GM19467 (cell line): ENCODE measurements at regions not wholly inside any gene's neighbourhood (a gene's known extent, or its start where the extent isn't known, plus 50 kb on each side); places are given as distances from the start of the nearest gene placed in this dataset.

ENCODE experiments used
- ATAC-seq: cut with Tn5 transposase; IDR thresholded peaks from one replicate; pipeline ENCODE4 v1.9.1; 2021; ENCODE audit warnings: mild to moderate bottlenecking, moderate library complexity; ENCODE audit not compliant: unreplicated experiment

DNA sequence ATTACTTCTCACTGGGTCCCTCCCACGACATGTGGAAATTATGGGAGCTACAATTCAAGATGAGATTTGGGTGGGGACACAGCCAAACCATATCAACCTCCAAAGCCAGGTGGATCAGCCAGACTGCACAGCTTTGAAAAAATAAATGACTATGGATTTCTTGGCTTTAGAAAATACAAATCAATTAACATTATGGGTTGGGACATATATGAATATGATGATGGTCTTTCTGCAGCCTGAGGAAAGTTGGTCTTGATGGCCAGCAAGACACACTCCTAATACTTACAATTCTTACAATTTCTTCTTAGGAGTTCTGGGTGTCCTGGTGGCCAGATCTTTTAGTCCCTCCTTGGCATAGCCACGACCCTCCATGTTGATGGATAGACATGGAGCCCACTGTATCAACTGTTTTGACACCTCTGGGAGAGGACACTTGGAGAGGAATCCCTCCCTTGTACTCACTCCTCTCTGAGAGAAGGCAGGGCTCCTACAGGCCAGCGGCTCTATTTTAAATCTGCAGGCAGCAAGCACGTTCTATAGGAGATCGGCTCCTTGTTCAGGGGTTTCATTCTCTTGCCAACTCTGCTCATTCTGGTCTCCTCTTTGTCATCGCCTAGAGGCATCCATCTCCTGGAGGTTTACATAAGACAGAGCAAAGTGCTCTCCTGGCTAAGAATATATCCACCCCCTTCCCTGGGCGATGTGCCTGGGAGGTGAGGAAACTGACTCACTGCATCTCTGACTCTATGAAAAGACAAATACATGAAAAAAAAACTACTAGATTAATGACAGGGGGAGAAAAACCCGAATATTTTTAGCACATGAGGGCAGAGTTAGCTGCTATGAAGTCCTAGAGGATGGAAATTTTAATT lies 145.9 kb downstream of the CARTPT start:
- no peak for ATAC-seq

DNA sequence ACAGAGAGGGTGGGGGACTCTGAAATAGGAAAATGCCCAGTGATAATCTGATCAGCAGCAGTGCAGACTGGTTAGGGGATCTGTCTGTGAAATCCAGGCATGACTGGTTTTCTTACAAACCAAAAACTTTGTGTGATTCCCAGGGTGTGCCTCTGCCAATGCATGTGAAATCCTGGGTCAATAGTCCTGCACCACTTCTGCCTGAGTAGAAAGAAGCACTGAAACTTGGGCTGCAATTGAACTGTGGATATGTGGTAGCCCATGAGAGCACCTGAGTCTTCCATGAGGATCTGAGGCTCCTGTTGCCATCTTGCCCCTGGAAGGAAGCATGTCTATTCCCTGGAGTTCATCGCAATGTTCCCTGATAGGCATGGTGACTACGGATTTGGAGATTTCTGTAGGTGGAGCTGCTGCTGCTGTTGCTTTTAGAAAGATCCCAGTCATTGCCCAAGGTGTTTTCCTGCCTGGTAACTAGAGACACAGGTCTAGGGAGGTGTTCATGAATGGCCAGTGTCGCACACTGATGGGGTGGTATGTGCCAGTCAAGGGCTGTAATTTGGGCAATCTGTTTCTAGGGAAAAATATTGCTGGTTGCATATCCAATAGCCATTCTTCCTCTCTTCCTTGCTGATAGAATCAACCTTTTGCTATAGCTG lies 146.7 kb downstream of the CARTPT start:
- no peak for ATAC-seq

DNA sequence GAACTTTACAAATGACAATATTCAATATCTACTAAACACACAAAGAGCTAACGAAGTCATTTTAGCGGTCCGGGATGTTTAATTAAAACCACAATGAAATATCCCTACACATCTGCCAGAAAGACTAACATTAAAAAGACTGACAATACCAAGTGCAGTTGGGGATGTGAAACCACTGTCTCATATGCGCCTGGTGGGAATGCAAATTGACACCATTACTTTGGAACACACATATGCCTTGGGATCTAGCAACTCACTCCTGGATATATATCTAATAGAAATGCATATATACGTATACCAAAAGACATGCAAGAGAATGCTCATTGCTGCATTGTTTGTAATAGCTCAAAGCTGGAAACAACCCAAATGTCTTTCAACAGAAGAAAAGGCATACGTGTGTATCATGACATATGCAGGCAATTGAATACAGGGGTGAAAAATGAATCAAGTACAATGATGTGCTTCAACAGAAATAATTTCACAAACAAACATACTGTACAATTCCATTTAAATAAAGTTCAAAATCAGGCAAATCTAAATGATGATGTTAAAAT lies 153.3 kb downstream of the CARTPT start:
- ATAC-seq: no peak

DNA sequence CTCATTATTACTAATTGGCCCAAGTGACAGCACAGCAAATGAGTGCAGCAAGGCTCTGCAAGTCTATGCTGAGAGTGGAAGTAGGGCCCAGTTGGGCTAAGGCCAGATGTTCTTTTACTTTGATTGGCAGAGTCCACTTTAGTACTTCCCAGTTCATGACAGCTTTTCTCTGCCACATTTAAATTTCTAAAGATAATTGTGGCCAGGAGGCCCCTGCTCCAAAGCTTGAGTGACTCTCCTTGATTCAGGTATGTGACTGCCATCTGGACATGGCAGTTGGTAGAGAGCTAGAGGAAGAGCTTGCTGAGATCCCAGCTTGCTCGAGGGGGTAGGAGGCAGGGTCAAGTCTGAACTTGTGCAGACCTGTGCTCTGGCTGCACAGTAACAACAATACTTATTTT lies 154.1 kb downstream of the CARTPT start:
- ATAC-seq: no peak

DNA sequence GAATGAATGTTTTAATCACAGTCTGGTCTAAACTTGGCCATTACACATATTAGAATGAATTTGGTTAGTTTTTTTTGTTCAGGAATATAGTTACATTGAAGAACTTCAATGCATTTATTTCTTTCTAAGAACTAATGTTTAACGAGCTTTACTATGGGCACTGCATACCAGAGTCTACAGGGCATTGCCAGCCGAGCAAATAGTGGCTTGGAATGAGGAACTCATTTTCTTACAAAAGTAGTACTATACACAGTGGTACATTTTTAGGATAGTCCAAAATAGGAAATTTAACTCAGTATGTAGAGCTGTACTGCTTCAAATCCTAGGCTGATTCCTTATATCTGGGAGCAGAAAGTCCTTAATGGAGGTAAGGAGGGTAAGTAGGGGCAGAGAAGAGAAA lies 155.4 kb downstream of the CARTPT start:
- no peak for ATAC-seq

DNA sequence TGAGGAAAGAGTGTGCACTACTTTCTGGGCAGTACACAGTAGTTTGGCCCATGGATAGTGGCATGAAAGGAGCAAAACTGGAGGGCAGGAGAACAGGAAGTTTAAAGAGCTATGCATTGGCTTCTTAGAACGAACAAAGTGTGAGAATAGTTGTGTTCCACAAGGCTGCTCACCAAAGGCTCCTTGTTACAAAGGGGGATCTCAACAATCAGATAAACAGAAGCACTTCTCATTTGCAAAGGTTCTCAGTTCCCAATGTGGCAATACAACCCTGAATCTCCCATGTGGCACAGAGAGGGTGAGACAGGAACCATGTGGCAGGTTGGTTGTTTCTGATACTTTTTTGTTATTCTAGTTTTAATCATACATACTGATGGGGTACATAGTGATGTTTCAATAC lies 158.4 kb downstream of the CARTPT start:
- ATAC-seq: no peak

DNA sequence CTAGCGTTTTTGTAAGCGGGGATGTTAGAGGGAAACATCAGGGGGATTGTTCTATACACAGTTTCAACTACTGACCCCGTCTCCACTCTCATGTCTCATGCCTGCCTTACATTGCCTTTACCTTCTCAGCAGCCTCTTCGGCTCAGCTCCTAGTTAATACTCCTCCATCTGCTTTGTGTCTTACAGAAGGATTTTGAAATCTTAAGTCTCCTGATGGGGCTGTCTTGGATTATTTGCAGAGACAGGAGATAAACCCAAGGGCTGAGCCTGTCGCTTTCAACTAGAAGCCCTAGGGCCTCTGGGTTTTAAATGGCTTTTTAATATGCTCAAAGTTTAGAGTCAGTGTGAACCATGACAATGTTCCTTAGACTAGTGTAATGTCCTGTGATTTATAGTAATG lies 161.5 kb downstream of the CARTPT start:
- no peak for ATAC-seq

DNA sequence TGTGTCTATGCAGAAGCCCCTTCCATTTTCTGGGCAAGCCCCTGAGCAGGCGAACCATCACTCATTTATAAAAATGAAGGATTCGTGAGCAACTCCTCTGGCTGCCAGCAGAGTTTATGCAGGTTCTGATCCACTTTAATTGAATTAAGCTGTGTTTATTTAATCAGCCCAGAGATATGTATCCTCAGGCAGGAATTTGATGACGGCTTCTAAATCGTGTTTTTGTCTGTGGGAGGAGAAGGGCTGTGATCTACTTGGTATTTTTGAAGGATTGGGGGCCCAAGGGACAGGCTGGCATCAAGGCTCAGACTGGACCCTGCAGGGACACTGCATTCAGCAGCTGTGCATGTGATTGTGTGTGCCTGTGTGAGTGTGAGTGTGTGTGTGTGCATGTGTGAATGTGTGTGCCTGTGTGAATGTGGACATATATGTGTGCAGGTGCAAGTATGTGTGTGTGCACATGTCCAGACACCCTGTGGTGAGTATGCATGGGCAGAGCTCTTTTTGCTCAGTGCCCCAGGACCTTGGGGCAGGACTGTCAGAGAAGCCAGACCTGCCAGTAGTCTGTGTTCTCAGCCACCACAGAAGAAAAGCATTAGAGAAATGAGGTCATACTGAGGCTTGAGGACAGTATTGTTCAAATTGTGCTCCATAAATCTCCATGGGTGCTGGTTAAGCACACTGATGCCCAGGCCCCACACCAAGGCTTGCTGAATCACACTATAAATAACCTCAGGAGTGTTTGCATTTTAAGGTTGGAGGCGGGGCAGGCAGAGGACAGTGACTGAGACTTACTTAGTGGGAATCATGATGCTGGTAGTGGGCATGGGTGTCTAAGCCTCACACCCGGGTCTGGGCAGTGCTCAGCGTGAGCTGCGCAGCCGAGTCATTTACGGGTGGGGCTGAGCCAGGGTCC lies 164.0 kb downstream of the CARTPT start:
- no peak for ATAC-seq

DNA sequence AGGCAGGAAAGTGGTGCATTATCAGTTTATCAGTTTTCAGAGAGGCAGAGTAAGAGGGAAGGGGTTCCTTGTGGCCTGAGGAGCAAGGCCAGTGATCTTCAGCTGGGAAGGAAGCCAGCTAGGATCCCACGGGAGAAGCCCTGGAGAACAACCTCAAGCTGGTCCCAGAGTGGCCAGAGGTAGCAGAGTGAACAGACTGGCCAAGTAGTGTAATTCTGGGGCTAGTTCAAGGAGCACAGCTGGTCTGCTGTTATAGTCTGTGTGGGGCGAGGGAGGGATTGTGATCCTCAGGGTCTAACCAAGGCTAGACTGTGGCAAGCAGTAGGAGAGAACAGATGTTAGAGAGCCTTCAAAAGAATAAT lies 164.6 kb downstream of the CARTPT start:
- no peak for ATAC-seq

DNA sequence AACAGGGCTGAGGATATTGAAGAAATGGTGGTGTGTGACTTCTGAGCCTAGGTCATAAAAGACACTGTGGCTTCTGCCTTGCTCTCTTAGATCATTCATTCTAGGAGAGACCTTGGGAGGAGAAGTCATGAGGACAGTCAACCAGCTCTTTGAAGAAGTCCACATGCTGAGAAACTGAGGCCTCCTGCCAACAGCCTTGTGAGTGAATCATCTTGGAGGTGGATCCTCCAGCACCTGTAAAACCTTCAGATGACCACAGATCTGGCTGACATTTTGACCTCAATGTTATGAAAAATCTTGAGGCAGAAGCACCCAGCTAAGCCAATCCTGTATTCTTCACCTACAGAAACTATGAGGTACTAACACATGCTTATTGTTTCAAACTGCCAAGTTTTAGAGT lies 165.9 kb downstream of the CARTPT start:
- no peak for ATAC-seq

DNA sequence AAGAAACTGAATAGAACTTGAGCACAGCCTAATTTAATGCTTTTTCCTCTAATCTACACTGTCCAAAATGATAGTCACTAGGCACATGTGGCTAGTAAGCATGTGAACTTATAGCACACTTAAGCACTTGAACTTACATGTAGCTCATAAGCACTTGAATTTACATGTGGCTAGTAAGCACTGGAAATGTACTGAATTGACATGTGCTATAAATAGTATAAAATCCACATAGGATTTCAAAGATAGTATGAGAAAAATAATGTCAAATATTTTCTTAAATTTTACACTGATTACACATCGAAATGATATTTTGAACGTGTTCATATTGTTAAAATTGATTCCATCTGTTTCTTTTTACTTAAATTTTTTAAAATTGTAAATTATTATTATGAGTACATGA lies 167.3 kb downstream of the CARTPT start:
- no peak for ATAC-seq

DNA sequence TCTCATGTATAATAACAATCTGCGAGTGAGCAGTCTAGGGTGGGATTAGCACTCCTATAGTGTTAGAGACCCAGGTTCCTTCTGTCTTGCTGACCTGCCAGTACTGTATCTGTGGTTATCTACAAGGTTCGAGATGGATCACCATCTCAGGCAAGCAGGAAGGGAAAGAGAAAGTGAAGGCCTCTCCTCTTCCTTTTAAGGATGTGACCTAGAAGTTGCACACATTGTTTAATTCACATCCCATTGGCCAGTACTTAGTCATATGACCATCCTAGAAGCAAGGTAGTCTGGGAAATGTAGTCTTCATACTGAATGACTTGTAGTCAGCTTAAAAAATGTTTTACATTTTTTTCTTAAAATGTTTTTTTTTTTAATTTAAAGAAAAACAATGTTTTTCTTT lies 168.6 kb downstream of the CARTPT start:
- ATAC-seq: peak; percentile 99

DNA sequence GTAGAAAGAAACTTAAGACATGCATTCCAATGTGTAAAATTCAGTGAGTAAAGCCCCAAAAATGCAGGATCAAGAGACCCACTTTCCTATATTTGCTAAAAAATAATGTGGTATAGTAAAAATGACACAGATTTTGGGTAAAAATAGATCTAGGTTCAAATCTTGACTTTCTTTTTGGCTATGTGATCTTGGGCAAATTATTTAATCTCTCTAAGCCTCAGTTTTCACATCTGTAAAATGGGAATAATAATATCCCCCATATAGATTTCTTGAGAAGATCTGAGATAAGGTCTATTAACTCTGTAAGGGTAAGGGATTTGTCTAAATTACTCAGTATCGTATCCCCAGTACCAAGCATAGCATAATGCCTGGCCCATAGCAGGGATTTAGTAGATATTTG lies 172.3 kb downstream of the CARTPT start:
- ATAC-seq: no peak

DNA sequence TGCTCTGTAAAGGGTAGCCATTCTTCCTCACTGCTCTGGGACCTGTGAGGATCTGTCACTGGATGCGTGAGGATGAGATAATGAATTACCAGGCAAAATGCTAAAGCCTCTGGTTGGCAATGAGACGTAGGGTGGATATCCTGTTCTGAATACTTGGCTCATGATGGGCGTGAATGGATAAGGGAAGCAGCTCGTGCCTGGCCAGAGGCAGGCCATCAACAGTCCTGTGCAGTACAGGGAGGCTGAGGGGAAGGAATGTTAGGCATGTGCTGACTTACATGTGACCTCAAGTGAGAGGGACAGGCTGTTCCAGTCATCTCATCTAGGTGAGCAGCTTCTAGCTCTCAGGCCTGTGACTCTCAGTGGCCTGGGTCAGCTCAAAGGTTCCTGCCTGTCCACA lies 172.8 kb downstream of the CARTPT start:
- ATAC-seq: no peak

DNA sequence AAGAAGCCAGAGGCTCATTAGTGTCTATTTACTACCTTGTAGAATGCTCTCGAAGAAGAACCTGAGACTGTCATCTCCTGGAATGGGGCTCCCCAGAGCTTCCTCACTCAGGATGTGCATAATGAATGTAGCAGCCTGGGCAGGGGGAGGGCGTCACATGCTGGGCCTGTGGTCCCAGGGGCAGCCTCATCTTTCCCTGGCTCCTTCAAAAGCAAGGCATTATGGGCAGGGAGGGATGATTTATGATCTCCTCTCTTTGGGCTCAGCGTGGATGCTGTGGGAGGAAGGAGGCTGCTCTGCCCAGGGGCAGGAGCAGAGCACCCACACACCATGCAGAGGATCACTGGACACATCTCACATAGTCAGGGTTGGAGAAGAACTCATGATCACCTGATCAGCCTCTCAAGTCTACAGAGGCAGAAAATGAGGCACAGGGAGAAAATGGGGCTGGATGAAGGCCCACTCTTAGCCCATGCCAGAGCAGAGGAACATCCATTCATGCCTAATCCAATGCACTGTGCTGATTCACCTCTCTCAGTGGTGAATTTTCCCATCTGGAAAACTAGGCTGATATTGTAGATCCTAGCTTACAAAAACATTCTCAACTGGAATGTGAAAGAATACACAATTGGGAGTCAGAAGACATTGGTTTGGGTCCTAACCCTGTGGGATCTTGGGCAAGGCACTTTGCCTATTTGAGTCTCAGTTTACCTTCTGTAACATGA lies 173.7 kb downstream of the CARTPT start:
- ATAC-seq: no peak

DNA sequence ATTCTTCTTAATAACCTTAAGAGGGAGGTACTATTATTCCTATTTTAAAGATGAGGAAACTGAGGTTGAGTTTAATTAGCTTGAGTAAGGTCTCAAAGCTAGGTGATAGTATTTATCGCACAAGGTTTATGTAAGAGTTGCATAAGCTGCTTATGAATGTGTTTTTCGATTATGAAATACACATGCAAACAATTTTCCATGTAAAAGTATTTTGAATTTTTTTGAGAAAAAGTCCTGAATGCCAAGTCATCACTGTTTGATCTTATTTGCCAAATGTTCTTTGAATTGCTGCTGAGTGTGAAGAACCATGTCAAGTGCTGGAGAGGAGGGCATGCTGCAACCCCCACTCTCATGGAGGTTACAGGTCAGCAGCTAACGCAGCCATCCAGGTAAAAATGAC lies 174.4 kb downstream of the CARTPT start:
- no peak for ATAC-seq

DNA sequence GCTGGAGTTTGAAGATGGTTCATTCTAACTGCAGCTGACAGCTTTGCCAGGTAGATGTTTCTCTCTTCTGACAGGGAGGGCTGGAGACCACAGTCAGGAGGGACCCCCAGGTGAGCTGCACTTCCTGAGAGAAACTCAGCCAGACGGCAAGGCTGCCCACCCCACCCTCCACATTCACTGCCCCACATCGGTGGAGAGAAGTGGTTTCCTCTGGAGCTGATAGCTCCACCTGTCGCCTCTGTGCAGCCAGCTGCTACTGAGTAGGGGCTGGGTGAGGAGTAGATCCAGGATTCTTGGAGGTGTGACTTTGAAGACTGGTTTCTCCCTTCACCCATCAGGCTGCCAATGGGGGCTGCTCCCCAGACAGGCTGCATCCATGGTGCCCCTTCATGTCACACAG lies 175.0 kb downstream of the CARTPT start:
- ATAC-seq: no peak

DNA sequence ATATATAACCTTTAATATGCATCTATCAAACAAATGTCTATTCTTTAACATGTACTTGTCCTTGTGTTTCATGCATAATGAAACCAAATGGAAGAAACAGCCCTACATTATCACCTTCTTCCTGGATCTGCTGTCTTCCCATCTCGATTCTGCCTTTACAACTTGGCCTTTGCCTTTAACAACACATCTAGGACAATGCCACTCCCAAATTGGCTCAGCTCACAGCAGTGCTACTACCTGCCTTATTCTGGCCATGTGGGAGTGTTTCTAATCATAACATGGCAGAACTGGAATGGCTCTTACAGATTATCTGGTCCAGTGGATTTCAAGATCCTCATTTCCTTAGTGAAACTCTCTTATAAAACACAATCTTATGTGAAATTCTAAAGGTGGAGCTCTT lies 176.5 kb downstream of the CARTPT start:
- ATAC-seq: no peak

DNA sequence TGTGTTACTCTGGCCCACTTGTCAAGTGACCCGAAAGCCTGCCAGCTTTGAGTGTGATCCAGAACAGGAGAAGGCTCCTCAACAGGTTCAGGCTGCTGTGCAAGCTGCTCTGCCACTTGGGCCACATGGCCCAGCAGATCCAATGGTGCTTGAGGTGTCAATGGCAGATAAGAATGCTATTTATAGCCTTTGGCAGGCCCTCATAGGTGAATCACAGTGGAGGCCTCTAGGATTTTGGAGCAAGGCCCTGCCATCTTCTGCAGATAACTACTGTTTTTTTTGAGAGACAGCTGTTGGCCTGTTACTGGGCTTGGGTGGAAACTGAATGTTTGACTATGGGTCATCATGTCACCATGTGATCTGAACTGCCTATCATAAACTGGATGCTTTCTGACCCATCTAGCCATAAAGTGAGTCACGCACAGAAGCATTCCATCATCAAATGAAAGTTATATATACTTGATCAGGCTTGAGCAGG lies 180.8 kb downstream of the CARTPT start:
- no peak for ATAC-seq

DNA sequence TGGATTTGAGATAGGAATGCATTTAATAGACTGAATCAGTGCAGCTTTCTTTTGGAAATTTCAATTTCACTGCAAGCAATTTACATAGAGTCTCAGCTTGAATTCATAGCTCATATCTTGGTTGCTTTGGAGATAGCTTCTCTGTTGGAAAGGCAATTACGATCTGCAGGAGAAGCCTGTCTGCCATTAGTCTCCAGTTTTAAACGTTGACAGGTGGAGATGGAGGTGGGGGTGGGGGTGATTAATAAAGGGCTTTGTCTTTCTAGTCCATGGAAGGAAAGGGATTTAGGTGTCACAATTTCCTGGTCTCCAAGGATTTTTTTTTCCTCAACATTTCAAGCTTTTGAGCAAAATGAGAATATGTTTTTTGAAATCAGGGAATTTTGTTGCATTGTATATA lies 184.7 kb downstream of the CARTPT start:
- ATAC-seq: no peak

DNA sequence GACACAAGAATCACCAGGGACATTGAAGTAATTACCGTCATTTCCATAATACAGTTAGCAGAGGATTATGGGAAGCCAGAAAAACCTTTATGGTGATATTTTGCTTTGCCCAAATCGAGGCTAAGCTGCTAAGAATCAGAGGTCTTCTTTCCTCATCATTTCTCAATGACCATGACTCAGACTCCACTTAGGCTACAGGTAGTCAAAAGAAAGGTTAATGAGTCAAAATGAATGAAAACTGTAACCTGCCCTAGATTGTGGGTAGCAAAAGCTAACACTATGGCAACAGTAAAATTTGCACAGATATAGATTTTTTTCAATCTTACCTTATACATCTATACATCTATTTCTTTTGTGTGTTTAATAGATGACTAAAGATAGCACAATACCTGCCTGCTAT lies 185.8 kb downstream of the CARTPT start:
- ATAC-seq: no peak
